ENCODE measurements at regions not wholly inside any gene's neighbourhood (a gene's known extent, or its start where the extent isn't known, plus 50 kb on each side); places are given as distances from the start of the nearest gene placed in this dataset.

GRCh38 chr21:15219039-15219438 is 154.2 kb upstream of the NRIP1 start:
- TF ChIP-seq POLR2A (IDR thresholded peaks at IDR 0.05) (no peak), CTCF (IDR thresholded peaks at IDR 0.05) (no peak), POLR2AphosphoS5 (IDR thresholded peaks at IDR 0.05) (no peak)

Measured in prostate gland (tissue), 2 donors.